DND-41 (cell line): ENCODE measurements at regions not wholly inside any gene's neighbourhood (a gene's known extent, or its start where the extent isn't known, plus 50 kb on each side); places are given as distances from the start of the nearest gene placed in this dataset.

Experiments
- ATAC-seq: fragments of 200-7000 bp; cut with Tn5 transposase; 3 replicates; pipeline ENCODE4 v1.9.1; 2021; ENCODE audit warnings: low read depth; ENCODE audit not compliant: insufficient read depth
- DNase-seq: peaks from one replicate; pipeline ENCODE4 v3.0.0-alpha.2; 2020
- H2AFZ ChIP-seq: 2 replicates; pipeline ENCODE4 v1.6.0; 2012; ENCODE audit warnings: low read depth, low read length
- H3K27ac ChIP-seq: 2 replicates; pipeline ENCODE4 v1.5.1; 2012; ENCODE audit warnings: low read length, inconsistent platforms
- H3K27me3 ChIP-seq: fragments of 200-600 bp; sonication (generic); 2 replicates; pipeline ENCODE4 v1.6.0; 2012; ENCODE audit warnings: low read length, mild to moderate bottlenecking, inconsistent platforms; ENCODE audit not compliant: insufficient read depth, poor library complexity
- H3K36me3 ChIP-seq: 2 replicates; pipeline ENCODE4 v1.5.1; 2012; ENCODE audit warnings: low read length, inconsistent platforms; ENCODE audit not compliant: insufficient read depth
- H3K4me1 ChIP-seq: 2 replicates; pipeline ENCODE4 v1.5.1; 2012; ENCODE audit warnings: mild to moderate bottlenecking, low read length; ENCODE audit not compliant: insufficient read depth
- H3K4me2 ChIP-seq: 2 replicates; pipeline ENCODE4 v1.6.0; 2012; ENCODE audit warnings: mild to moderate bottlenecking, moderate library complexity, low read length, inconsistent platforms; ENCODE audit not compliant: insufficient read depth
- H3K4me3 ChIP-seq, 2 experiments: fragments of 200-600 bp in 1 of 2; shearing (Covaris generic) in 1 of 2; 2 replicates each; pipeline ENCODE4 v1.5.1; 2012 to 2016; ENCODE audit warnings: inconsistent platforms in 2 of 2, low read length in 2 of 2, mild to moderate bottlenecking in 2 of 2, low read depth in 1 of 2, moderate library complexity in 1 of 2
- H3K79me2 ChIP-seq: 2 replicates; pipeline ENCODE4 v1.6.0; 2012; ENCODE audit warnings: low read length, inconsistent platforms; ENCODE audit not compliant: insufficient read depth
- H3K9ac ChIP-seq: 2 replicates; pipeline ENCODE4 v1.6.0; 2012; ENCODE audit warnings: low read depth, mild to moderate bottlenecking, inconsistent platforms, low read length, moderate library complexity
- H3K9me3 ChIP-seq: 2 replicates; pipeline ENCODE4 v1.5.1; 2012; ENCODE audit warnings: low read length, moderate library complexity, mild to moderate bottlenecking, inconsistent platforms; ENCODE audit not compliant: insufficient read depth, severe bottlenecking
- H4K20me1 ChIP-seq: 2 replicates; pipeline ENCODE4 v1.6.0; 2012; ENCODE audit warnings: low read length; ENCODE audit not compliant: insufficient read depth
- CTCF ChIP-seq: IDR thresholded peaks from 2 replicates; pipeline ENCODE4 v1.5.1; 2012; ENCODE audit warnings: borderline replicate concordance, low read length, moderate library complexity, mild to moderate bottlenecking; ENCODE audit not compliant: poor library complexity, severe bottlenecking; ENCODE audit errors: extremely low read depth
- EZH2 ChIP-seq: IDR thresholded peaks from 3 replicates; pipeline ENCODE4 v1.6.1; 2012; ENCODE audit warnings: borderline replicate concordance, low read depth, mild to moderate bottlenecking, moderate library complexity, low read length, inconsistent platforms; ENCODE audit not compliant: severe bottlenecking

GRCh38 chr7:46513447-46513848 is 592.4 kb upstream of the IGFBP3 start:
- TF ChIP-seq EZH2: no peak
- Histone ChIP-seq H3K36me3 (no peaks in the 10 kb centered on the region), H3K9me3 (no peaks in the 10 kb centered on the region), H3K79me2 (no peaks in the 10 kb centered on the region), H3K27me3 (no peaks in the 10 kb centered on the region), H2AFZ (no peak overlapping the region), H3K27ac (no peak overlapping the region), H3K4me2 (no peak overlapping the region), H3K4me1 (no peaks in the 10 kb centered on the region), H4K20me1 (no peaks in the 10 kb centered on the region), H3K4me3 (no peak overlapping the region), H3K9ac (no peak overlapping the region)
- DNase-seq (no peak), ATAC-seq (no peak)

GRCh38 chr7:46512891-46513413 is 591.9 kb upstream of the IGFBP3 start:
- ATAC-seq (no peak), DNase-seq (no peak)
- Histone ChIP-seq H3K4me3 (no peak overlapping the region), H3K27me3 (no peaks in the 10 kb centered on the region), H3K9ac (no peak overlapping the region), H4K20me1 (no peaks in the 10 kb centered on the region), H2AFZ (no peak overlapping the region), H3K4me2 (no peak overlapping the region), H3K27ac (no peak overlapping the region), H3K36me3 (no peaks in the 10 kb centered on the region), H3K79me2 (no peaks in the 10 kb centered on the region), H3K9me3 (no peaks in the 10 kb centered on the region), H3K4me1 (no peaks in the 10 kb centered on the region)
- TF ChIP-seq CTCF (no peak), EZH2 (no peak)

- Histone ChIP-seq H3K27ac (no peak overlapping the region), H4K20me1 (no peaks in the 10 kb centered on the region), H2AFZ (no peak overlapping the region), H3K79me2 (no peaks in the 10 kb centered on the region), H3K9ac (no peak overlapping the region), H3K4me1 (no peaks in the 10 kb centered on the region), H3K4me3 (no peak overlapping the region), H3K36me3 (no peaks in the 10 kb centered on the region), H3K4me2 (no peak overlapping the region), H3K27me3 (no peaks in the 10 kb centered on the region), H3K9me3 (no peaks in the 10 kb centered on the region)
- ATAC-seq: no peak
- no peak for DNase-seq
- TF ChIP-seq CTCF (no peak), EZH2 (no peak)
Observed at GRCh38 chr7:46511442-46512215, 590.6 kb upstream of the IGFBP3 start.

- TF ChIP-seq CTCF: no peak
- no peak for TF ChIP-seq EZH2
- H3K79me2 ChIP-seq: no peaks in the 10 kb centered on the region
- H2AFZ ChIP-seq: no peak overlapping the region
- no peak overlapping the region for H3K4me2 ChIP-seq
- ATAC-seq (no peak), DNase-seq (no peak)
- no peaks in the 10 kb centered on the region for H3K27me3 ChIP-seq
- H3K4me1 ChIP-seq: no peaks in the 10 kb centered on the region
- no peaks in the 10 kb centered on the region for H3K36me3 ChIP-seq
- H3K4me3 ChIP-seq: no peak overlapping the region
- no peaks in the 10 kb centered on the region for H4K20me1 ChIP-seq
- no peak overlapping the region for H3K27ac ChIP-seq
- no peaks in the 10 kb centered on the region for H3K9me3 ChIP-seq
- no peak overlapping the region for H3K9ac ChIP-seq
Observed at GRCh38 chr7:46508583-46508982, 587.5 kb upstream of the IGFBP3 start.
